HG02623 (cell line): ENCODE measurements at regions not wholly inside any gene's neighbourhood (a gene's known extent, or its start where the extent isn't known, plus 50 kb on each side); places are given as distances from the start of the nearest gene placed in this dataset.

Experiments
- ATAC-seq: cut with Tn5 transposase; IDR thresholded peaks from one replicate; pipeline ENCODE4 v1.9.1; 2021; ENCODE audit warnings: moderate library complexity; ENCODE audit not compliant: unreplicated experiment

DNA sequence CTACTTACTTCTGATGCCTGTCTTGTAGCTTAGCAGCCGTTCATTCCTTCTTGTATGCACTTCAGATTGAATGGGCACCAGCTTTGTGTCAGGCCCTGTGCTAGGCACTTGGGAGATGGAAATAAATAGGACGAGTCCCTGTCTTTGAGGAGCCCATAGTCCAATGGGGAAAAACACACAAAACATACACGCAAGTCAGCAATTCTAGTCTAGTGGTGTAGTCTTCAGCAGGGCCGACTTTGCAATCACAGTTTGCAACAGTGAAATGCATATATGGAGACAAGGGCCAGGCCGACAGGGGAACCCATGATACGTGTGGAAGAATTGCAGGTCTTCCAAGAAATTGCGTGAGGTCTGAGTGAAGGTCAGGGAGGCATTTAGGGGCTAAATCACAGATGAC is 262.6 kb downstream of the MAF start:
- no peak for ATAC-seq

DNA sequence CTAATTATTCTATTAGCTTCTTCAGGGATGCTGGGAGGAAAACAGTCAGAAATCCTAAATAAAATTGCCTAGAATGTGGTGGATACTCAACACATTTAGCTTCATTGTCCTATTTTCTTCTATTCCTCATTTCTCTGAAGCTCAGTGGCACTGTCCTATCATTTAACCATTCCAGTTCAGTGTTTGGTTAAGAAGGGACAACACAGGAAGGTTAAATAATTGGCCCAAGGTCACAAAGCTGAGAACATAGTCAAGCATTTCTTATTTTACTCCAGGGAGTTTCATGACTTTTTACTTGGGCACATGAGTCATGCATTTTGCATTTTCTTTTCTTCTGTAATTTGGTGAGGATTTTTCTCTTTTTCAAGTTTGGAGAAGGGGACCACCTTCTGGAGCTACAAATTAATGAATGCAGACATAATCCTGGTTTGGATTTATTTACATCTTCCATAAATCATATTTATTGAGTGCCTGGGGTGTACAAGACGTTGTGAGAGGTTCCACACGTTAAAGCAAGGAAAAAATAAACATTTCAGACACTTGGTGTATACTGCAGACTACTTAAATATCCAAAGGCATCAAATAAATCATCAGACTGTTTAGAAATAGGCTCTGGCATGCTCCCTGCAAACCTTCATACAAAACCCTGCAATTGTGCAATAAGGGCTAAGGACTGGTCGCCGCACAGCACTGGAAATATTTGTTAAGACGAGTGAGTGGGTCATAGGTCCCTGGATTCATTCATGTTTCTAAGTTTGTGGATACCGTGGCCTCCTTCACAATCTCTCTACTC is 263.9 kb downstream of the MAF start:
- no peak for ATAC-seq

DNA sequence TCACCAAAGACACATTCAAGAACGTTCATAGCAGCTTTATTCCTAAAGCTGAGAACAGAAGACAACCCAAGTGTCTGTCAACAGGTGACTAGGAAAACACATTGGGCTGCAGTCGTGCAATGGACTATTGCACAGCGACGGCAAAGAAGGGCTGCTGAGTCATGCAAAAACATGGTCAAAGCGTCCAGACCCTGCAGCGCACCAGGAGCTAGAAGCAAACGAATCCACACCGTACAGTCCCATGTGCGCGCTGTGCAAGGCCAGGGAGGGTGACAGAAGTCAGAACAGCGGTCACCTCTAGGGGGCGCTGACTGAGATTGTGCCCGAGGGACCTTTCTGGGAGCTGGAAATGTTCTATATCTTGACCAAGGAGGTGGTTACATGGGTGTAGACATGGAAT is 266.4 kb downstream of the MAF start:
- ATAC-seq = no peak

DNA sequence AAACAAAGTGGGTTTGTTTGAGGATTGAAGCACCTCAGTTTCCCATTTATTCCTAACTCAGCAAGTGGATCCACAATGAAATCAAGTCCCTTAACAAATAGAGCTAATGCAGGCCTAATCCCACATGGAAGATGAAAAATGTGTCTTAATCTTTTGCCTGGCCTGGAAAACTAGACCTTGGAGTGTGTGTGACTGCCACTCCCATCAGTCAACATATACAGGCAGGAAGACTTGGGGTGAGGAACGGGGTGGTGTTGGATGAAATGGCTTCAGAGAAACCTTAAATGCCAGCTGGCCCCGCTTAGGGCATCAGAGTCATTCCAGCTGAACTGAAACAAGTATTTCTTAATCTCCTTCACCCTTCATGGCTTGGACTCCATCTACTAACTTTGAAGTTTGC is 269.5 kb downstream of the MAF start:
- ATAC-seq = no peak

DNA sequence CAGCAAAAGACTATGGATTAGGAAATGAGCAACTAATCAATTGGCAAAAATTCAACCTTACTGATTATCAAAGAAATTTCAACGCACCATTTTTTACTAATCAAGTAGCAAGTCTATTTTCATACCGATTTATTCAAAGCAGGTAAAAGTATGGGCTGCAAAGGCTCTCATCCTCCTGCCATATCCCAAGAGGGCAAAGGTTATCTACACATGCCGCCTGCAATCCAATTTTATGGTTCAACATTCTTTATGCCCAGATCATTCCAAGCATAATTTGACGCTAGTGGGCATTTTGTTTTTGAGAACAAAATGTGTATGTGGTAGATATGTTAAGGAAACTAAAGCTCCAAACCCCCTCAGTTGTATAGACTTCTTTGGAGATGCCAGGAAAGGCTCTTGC is 270.6 kb downstream of the MAF start:
- no peak for ATAC-seq

DNA sequence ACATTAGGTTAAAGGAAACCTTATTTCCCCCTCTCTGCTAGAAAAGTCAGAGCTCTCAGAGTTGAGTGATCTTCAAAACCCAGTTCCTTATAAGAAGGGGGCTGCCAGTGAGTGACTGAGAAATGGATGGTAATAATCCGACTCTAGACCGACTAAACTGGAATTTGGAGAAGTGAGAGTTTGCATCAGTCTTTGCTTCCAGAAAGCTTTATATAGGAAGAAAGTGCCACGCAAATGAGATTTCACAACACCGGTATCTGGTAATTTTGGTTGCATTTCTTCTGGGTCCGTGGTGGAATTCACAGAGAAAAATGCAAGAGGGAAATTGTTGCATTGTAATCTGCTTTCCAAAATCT is 271.4 kb downstream of the MAF start:
- ATAC-seq = no peak

DNA sequence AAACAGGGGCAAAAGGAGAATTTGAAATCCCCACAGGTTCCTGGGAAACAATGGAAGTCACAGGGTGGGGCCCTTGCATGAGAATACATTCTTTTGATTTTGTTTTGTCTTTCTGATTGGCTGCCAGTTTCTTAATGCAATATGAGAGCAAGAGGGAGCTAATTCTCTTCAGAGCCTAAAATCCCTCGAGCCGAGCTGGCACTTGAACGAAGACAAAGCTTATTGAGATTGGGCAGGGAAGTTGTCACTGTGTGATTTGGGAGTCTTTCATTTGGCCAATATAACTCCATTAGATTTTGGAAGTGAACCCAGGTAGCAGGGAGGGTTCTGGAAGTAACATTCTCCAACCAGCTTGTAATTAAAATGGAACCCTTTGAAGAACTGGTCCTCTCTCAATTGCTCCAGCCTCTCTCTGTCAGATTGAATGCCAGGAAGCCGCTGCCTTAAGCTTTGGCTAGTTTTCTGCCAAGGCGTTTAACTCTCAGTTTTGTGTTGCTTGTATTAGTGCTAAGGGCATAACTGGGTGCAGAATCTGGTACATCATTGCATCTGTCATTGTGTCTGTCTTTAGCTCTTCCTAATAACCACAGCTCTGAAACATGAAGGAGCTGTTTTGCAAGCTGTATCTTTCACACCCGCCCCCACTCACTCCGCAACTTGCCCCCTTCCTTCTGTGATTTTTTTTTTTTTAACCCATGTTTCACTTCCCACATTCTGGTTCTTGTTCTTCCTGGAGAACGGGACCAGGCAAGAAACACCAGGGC is 272.0 kb downstream of the MAF start:
- no peak for ATAC-seq

DNA sequence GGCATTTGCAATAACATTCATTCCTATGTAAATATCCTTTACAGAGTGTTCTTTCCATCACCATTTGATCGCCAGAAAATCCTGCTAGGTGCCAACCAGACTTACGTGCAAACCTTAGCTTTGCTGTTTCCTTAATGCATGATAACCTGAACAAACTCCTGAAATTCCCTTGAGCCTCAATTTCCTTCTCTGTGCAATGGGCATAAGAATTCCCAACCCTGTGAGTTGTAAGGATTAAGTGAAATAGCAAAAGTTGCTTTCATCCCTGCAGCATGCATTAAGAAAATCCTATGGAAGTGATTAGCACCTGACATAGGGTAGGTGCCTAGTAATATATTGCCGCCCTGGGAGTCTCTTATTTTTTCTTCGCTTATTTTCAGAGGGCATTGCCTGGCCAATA is 272.7 kb downstream of the MAF start:
- ATAC-seq = no peak

DNA sequence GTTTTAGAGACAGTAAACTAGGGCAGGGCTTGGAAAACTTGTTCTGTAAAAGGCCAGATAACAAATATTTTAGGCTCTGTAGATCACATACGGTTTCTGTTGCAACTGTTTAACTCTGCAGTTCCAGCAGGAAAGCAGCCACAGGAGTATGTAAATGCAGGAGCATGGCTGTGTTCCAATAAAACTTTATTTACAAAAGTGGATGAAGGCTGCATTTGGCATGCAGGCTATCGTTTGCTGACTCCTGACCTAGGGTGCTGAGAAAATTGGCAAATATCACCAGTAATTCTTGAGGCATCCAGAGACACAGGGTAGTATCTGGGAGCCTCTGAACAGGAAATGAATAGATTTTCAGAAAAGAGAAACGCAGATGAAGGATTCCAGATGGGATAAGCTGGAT is 274.0 kb downstream of the MAF start:
- ATAC-seq = no peak

DNA sequence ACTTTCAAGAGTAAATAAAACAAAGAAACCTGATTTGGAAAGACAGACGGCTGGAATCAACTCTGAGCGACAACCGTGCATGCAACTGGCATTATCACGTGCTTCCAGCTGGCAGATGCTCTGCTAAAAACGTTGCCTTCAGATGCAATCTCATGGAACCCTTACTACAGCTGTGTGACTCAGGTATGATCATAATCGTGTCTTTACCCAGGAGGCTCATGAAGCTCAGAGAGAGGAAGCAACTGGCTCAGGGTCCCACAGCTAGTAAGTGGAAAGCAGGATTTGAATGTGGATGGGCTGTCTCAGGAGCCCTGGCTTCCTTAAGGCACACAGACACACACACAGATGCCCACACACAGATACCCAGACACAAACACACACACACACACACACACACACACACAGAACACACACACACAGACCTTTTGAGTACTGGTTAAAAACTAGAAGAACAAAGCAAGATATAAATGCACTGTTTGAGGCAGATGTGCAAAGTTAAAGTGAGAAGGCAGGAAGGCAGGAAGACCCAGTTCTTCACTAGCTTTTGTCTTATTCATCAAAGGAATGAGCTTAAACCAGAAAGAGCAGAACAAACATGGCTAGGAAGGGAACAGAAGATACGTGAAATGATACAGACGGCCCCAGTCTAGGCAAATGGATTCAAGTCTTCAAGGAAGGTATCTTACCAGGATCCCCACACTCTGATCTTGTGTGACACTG is 275.2 kb downstream of the MAF start:
- ATAC-seq = no peak

DNA sequence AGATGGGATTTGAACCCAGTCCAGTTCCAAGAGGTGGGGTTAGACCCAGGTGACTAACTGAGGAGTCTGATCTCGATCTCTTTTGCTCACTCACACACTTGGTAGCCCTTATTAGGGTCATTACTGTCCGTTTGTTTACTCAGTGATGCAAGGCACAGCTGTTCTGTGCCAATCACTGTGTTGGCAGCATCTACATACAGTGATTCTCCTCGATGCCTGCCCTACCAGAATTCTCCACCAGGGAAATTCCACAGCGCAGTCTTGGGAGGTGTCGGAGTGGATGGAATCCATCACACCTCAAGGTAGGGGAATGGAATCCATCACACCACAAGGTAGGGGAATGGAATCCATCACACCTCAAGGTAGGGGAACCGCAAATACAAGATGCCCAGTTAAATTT is 279.6 kb downstream of the MAF start:
- ATAC-seq = no peak

DNA sequence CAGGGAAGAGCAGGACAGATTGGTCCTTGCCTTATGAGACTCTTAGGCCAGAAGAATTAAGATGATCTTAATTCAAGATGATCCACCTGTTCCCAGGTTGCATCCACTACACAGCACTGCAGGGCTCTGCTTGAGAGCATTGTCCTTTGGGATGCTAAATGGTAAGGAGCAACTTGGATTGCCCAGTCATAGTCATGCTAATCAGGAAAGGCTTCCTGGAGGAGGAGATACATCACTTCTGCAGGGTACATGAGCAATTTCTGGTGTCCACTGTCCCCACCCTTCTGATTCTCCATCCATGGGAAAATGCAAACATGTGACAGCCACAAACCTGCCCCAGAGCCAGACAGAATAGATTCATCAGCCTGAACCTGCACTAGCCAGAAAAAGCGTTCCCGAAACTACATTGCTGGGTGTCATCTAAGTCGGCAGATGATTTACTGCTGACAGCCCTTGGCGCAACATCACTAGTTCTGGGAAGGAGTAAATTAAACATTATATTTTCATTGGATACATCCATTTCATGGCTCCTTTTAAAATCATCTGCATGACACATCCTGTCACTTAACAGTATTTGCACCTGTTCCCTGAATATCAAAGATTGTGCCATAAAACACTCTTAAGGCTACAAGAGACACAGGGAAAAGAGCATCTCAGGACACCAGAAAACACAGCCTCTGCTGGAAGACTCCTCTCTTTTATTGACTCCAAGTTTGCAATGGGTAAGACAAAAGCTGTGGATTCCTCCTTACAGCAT is 282.2 kb downstream of the MAF start:
- no peak for ATAC-seq

DNA sequence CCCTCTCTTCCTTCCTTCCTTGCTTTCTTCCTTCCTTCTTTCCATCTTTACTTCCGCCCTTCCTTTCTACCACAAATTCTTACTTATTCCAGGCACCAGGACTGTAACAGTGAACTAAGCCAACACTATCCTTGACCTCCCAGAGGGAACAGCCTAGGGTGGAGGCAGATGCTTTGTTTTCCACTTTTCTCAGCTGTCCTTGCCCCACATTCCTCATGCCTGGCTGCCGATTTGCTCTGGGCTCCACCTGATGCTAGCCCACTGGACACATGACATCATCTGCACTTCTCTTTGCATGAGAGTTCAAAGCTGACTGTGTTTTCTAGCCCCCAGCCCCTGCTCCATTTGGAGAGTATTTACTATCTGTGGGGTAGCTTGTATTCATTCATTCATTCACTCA is 283.0 kb downstream of the MAF start:
- no peak for ATAC-seq

DNA sequence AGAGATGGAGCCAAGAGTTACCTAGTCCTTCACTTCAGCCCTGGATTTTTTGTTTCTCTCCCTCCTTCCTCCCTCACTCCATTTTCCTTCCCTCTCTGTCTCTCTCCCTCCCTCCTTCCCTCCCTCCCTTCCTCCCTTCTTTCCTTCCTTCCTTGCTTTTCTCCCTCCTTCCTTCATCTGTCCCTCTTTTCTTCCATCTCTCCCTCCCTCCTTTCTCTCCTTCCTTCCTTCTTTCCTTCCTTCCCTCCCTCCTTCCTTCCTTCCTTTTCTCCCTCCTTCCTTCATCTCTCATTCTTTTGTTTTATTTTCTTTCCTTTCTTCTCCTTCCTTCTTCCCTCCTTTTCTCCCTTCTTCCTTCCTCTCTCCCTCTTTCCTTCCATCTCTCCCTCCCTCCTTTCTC is 283.5 kb downstream of the MAF start:
- no peak for ATAC-seq

DNA sequence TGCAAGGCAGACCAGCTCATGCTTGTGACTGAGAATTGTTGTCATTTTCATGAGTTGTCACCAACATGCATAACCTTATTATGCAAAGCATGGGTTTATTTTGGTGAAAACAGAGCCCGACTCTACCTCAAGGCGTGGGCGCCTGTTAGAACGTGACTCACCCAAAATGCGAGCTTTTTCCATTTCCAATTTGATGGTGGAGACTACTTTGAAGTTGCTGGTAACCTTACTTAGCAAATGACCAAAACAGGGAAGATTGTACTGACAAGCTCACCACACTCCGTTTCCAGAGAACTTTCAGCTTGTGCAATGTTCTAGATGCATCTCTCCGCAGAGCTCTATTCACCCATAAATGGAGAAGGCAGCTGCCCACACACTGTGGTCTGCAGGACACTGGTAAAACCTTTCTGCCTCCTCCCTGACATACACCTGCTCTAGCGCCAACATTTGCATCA is 284.5 kb downstream of the MAF start:
- ATAC-seq = peak; percentile 77

DNA sequence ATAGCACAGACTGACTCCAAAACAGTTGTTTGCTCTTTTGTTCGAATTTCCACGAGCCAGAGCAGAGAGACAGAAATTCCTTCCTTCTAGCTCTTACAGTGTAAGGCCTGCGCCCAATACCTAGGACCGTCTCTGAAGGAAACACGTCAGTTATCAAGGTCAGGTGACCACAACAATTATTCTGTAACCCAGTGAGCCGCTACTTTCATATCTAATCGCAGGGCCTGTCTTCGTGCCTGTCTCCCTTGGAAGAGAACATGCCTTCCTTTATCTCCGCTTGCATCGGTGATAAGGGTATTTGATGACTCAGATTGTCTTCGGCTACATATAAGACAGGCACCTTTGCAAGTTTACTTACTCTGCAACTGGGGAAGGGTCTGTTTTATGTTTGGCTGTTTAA is 288.0 kb downstream of the MAF start:
- no peak for ATAC-seq

DNA sequence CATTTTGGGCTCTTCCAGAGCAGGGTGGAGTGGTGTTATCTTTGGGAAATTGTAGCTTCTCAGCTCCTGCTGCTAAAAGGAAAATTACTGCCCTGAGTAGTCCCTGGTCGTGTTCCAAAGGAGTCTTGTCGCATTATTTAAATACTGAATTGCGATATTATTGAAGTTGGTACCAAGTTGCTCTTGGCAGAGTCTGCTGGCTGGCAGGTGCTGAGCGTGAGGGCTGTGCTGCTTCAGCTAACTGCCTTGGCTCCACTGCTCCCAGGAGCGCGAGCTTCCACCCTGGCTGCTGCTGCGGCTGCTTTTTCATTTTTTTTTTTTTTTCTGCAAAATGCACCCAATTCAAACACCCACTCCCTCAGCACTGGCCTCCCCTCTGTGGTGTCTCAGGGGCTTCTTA is 289.8 kb downstream of the MAF start:
- no peak for ATAC-seq

DNA sequence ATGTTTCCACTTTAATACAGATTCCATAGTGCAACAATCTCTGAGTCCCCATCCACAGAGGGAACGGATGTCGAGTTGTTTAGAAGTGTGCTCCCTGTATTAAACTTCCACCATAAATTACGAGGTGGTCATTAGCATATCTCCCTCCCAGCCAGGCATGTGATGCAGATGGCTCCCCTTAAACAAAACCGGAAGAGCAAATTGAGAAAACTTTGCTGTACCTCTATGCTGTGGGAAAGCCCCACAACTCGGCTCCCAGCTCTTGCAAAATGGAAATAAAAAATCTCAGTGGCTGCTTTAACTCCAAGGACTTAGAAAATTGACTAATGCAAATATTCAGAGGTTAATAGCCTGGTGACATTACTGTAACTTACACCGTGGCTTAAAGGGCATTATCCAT is 290.9 kb downstream of the MAF start:
- no peak for ATAC-seq

DNA sequence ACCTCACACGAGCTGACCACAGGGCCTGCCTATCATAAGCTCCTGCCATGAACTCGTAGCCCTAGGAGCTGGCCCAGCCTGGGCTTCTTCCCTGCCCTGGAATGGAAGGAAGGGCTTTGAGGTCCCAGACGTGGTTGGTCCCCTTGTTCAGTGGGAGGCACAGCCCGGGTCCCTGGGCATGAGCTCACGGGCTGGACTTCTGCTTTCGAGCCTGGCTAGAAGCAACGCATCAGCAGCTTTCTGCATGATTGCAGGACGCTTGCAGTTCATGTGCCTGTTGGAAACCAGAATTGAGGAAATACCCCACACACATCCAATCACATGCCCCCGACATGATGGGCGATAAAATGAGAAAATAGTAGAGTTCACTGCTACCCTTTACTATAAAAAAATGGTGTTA is 293.3 kb downstream of the MAF start:
- no peak for ATAC-seq

DNA sequence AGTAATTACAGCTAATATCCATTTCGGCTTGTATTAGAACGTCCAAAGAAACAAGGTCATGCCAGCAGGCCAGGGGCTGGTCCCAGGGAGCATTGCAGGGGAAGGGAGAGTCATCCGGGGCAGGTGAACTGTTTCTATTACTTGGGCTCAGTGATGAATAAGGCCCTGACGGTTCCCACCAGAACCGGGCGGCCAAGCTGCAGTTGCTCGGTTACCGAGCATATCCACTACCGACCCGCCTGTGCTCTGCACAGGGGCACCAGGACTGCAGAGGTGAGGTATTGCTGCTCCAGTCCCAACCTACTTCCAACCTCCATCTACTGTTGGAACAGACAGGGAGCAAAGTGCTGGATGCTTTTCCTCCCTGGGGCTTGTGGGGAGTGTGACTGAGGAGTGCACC is 295.5 kb downstream of the MAF start:
- no peak for ATAC-seq

DNA sequence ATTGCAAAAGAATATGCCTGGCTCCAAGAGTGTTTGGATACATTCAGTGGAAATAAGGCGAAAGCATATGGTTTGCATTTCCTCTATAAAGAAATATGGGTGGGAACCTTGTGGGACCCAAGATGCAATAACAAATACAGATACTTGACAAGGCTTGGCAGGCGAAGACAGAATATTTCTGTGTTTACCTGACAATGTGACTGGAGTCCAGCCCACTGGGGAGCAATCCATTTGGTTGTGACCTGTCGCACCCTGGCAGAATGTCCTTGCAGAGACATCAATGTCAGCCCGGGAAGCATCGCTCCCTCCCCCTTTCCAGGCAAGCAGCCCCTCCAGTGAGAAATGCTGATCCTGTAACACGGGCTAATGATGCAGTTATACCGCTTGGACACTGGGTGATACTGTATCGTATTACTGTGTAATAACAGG is 296.6 kb downstream of the MAF start:
- ATAC-seq = no peak
